ENCODE measurements at regions not wholly inside any gene's neighbourhood (a gene's known extent, or its start where the extent isn't known, plus 50 kb on each side); places are given as distances from the start of the nearest gene placed in this dataset.

DNA sequence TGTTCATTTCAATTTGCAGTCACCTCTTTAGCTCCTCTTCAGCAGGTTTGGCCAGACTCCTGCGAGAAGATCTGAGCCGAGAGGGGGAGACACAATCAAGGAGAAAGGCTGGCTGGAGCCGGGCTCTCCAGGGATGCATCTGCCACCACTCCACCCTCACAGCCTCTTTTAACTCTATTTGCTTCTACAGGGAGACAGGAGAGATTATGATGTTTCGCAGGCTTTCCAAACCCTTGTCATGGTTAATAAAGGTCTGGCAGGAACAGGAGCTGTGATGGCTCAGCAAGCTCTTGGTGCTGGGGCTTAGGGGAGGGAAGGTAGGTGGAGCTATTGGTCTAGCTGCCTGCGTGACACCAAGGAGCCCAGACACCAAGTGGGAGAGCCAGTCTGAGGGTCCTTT, 448.1 kb upstream of the PODXL start (continued):
- no peak for TF ChIP-seq REST (IDR thresholded peaks at IDR 0.05; ENCODE audit: low read depth, low read length)
- TF ChIP-seq TEAD4 (IDR thresholded peaks at IDR 0.05; ENCODE audit: borderline replicate concordance, insufficient read depth): no peak
- peak; percentile 66 for TF ChIP-seq CTCF (IDR thresholded peaks at IDR 0.05)
- TF ChIP-seq, protein P1, sequence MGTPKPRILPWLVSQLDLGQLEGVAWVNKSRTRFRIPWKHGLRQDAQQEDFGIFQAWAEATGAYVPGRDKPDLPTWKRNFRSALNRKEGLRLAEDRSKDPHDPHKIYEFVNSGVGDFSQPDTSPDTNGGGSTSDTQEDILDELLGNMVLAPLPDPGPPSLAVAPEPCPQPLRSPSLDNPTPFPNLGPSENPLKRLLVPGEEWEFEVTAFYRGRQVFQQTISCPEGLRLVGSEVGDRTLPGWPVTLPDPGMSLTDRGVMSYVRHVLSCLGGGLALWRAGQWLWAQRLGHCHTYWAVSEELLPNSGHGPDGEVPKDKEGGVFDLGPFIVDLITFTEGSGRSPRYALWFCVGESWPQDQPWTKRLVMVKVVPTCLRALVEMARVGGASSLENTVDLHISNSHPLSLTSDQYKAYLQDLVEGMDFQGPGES (IDR thresholded peaks at IDR 0.05; ENCODE audit: low read depth, low read length): no peak
- peak; percentile 93 for TF ChIP-seq TCF12 (IDR thresholded peaks at IDR 0.05)
- peak; percentile 41 to 54; a peak in 2 of 4 replicates for TF ChIP-seq EP300 (IDR thresholded peaks at IDR 0.05; ENCODE audit: borderline replicate concordance in 1 of 2, low read depth in 1 of 2, low read length in 1 of 2)
- no peak for TF ChIP-seq NRF1 (IDR thresholded peaks at IDR 0.05; ENCODE audit: low read depth, low read length)
- no peak for TF ChIP-seq RCOR1 (IDR thresholded peaks at IDR 0.05; ENCODE audit: low read length)
- peak; percentile 58 for TF ChIP-seq RAD21 (IDR thresholded peaks at IDR 0.05; ENCODE audit: low read length)
- no peak for TF ChIP-seq MXI1 (IDR thresholded peaks at IDR 0.05; ENCODE audit: low read depth, low read length)
- TF ChIP-seq FOXJ3 (CRISPR knock-in tag; IDR thresholded peaks at IDR 0.05): no peak
- TF ChIP-seq EZH2phosphoT487 (IDR thresholded peaks at IDR 0.05; ENCODE audit: borderline replicate concordance, low read depth): no peak
- no peak for TF ChIP-seq MEF2A (IDR thresholded peaks at IDR 0.05; ENCODE audit: borderline replicate concordance, low read depth)
- no peak; the same call in 1 of the 2 replicates for TF ChIP-seq POLR2AphosphoS5 (IDR thresholded peaks at IDR 0.05; ENCODE audit: low read depth, low read length)
- no peak for TF ChIP-seq USF2 (IDR thresholded peaks at IDR 0.05; ENCODE audit: borderline replicate concordance, low read depth, low read length)
- peak; percentile 75; the same call in 1 of the 2 replicates for TF ChIP-seq NFIC (IDR thresholded peaks at IDR 0.05; ENCODE audit: borderline replicate concordance)
- TF ChIP-seq MAX (IDR thresholded peaks at IDR 0.05; ENCODE audit: low read depth): no peak; the same call in 1 of the 2 replicates
- TF ChIP-seq TAF1 (IDR thresholded peaks at IDR 0.05; ENCODE audit: borderline replicate concordance, low read depth, low read length): no peak
- no peak for TF ChIP-seq FOXM1 (IDR thresholded peaks at IDR 0.05; ENCODE audit: low read depth)
- no peak for TF ChIP-seq ZBTB33 (IDR thresholded peaks at IDR 0.05; ENCODE audit: borderline replicate concordance, low read depth)
- TF ChIP-seq ELF1 (IDR thresholded peaks at IDR 0.05): no peak

Measured in SK-N-SH (cell line).